ENCODE measurements at regions not wholly inside any gene's neighbourhood (a gene's known extent, or its start where the extent isn't known, plus 50 kb on each side); places are given as distances from the start of the nearest gene placed in this dataset.

- TF ChIP-seq ZBTB33 (IDR thresholded peaks at IDR 0.05; ENCODE audit: borderline replicate concordance, low read depth) (no peak), CHD2 (IDR thresholded peaks at IDR 0.05; ENCODE audit: low read length, partially characterized antibody) (no peak), GATA2 (CRISPR knock-in tag; IDR thresholded peaks at IDR 0.05) (no peak)
Measured at GRCh38 chr4:102447413-102447812, 53.7 kb upstream of the NFKB1 start (continued).

GRCh38 chr4:102449751-102450352 is 51.3 kb upstream of the NFKB1 start:
- Histone ChIP-seq H3K4me1 (ENCODE audit: control insufficient read depth in 1 of 2, insufficient read depth in 2 of 2, low read depth in 1 of 2, low read length in 1 of 2) (no peaks in the 10 kb centered on the region), H2AFZ (ENCODE audit: low read depth) (no peak overlapping the region), H3K9me2 (no peaks in the 10 kb centered on the region), H3K9me3 (no peaks in the 10 kb centered on the region), H3K9ac (no peak overlapping the region), H3K4me2 (no peak overlapping the region), H3K79me2 (ENCODE audit: insufficient read depth) (no peaks in the 10 kb centered on the region), H4K20me1 (ENCODE audit: insufficient read depth) (no peaks in the 10 kb centered on the region), H3K27ac (ENCODE audit: low read depth in 2 of 2, low read length in 1 of 2) (no peak overlapping the region), H3K27me3 (ENCODE audit: insufficient read depth) (no peaks in the 10 kb centered on the region), H3K4me3 (ENCODE audit: low read depth in 2 of 2, low read length in 1 of 2) (no peak overlapping the region), H3F3A (replicated peaks; ENCODE audit: insufficient read depth) (no peaks in the 10 kb centered on the region), H3K36me3 (replicated peaks in 1 of 2; ENCODE audit: control insufficient read depth in 1 of 2, insufficient read depth in 2 of 2, low read length in 1 of 2) (no peaks in the 10 kb centered on the region)
- DNase-seq: peak; percentile 41
- WGBS (ENCODE audit: low lambda C conversion rate): 41% methylated on average over 4 of the region's 4 CpGs
- ChIA-PET POLR2A (no interaction called here), CTCF (interaction anchor here (1.1 to 2.9 kb wide), 5 partner anchors 174 to 650 kb away, joined by 3 to 13 read pairs (median 5); partner anchors contain the start of gene BDH2)
- TF ChIP-seq POLR2AphosphoS5 (IDR thresholded peaks at IDR 0.05; ENCODE audit: low read depth, low read length): no peak
- TF ChIP-seq CTCF (IDR thresholded peaks at IDR 0.05): peak; percentile 73
- no peak for TF ChIP-seq NFIC (IDR thresholded peaks at IDR 0.05; ENCODE audit: borderline replicate concordance)
- TF ChIP-seq RAD21 (IDR thresholded peaks at IDR 0.05; ENCODE audit: low read length): peak; percentile 91
- peak; percentile 80 for TF ChIP-seq SMC3 (IDR thresholded peaks at IDR 0.05; ENCODE audit: low read depth, low read length)
- TF ChIP-seq RCOR1 (IDR thresholded peaks at IDR 0.05; ENCODE audit: low read length): 0 out of 2 replicates have a peak, but pooled peaks have one; percentile 19

GRCh38 chr4:102451266-102451665 is 49.9 kb upstream of the NFKB1 start:
- Histone ChIP-seq H2AFZ (ENCODE audit: low read depth) (no peak overlapping the region), H3K27ac (ENCODE audit: low read depth in 2 of 2, low read length in 1 of 2) (no peak overlapping the region), H3K9me3 (no peaks in the 10 kb centered on the region), H3K36me3 (replicated peaks in 1 of 2; ENCODE audit: control insufficient read depth in 1 of 2, insufficient read depth in 2 of 2, low read length in 1 of 2) (no peaks in the 10 kb centered on the region), H3K79me2 (ENCODE audit: insufficient read depth) (no peaks in the 10 kb centered on the region), H3K27me3 (ENCODE audit: insufficient read depth) (no peaks in the 10 kb centered on the region), H3K4me3 (ENCODE audit: low read depth in 2 of 2, low read length in 1 of 2) (no peak overlapping the region), H3K9me2 (no peaks in the 10 kb centered on the region), H3K9ac (no peak overlapping the region), H4K20me1 (ENCODE audit: insufficient read depth) (no peaks in the 10 kb centered on the region), H3K4me2 (no peak overlapping the region), H3F3A (replicated peaks; ENCODE audit: insufficient read depth) (no peaks in the 10 kb centered on the region), H3K4me1 (ENCODE audit: control insufficient read depth in 1 of 2, insufficient read depth in 2 of 2, low read depth in 1 of 2, low read length in 1 of 2) (no peaks in the 10 kb centered on the region)
- 96% methylated on average over 4 of the region's 4 CpGs for WGBS (ENCODE audit: low lambda C conversion rate)
- no peak for DNase-seq
- ChIA-PET CTCF (no interaction called here), POLR2A (no interaction called here)
- TF ChIP-seq FOSL2 (IDR thresholded peaks at IDR 0.05; ENCODE audit: borderline replicate concordance, low read depth): no peak
- no peak for TF ChIP-seq FOXM1 (IDR thresholded peaks at IDR 0.05; ENCODE audit: low read depth)
- TF ChIP-seq GATA2 (CRISPR knock-in tag; IDR thresholded peaks at IDR 0.05): no peak
- no peak for TF ChIP-seq TEAD4 (IDR thresholded peaks at IDR 0.05; ENCODE audit: borderline replicate concordance, insufficient read depth)
- no peak for TF ChIP-seq IRF3 (IDR thresholded peaks at IDR 0.05; ENCODE audit: low read depth, low read length)
- no peak for TF ChIP-seq USF2 (IDR thresholded peaks at IDR 0.05; ENCODE audit: borderline replicate concordance, low read depth, low read length)
- no peak for TF ChIP-seq NRF1 (IDR thresholded peaks at IDR 0.05; ENCODE audit: low read depth, low read length)
- TF ChIP-seq TCF12 (IDR thresholded peaks at IDR 0.05): no peak
- TF ChIP-seq MXI1 (IDR thresholded peaks at IDR 0.05; ENCODE audit: low read depth, low read length): no peak
- no peak for TF ChIP-seq SMC3 (IDR thresholded peaks at IDR 0.05; ENCODE audit: low read depth, low read length)
- TF ChIP-seq PBX3 (IDR thresholded peaks at IDR 0.05): no peak
- TF ChIP-seq MAX (IDR thresholded peaks at IDR 0.05; ENCODE audit: low read depth): no peak
- TF ChIP-seq ELF1 (IDR thresholded peaks at IDR 0.05): no peak
- TF ChIP-seq NFIC (IDR thresholded peaks at IDR 0.05; ENCODE audit: borderline replicate concordance): no peak

All from SK-N-SH (cell line).